H1 (cell line): ENCODE measurements at regions not wholly inside any gene's neighbourhood (a gene's known extent, or its start where the extent isn't known, plus 50 kb on each side); places are given as distances from the start of the nearest gene placed in this dataset.

Source experiments
- CTCF ChIA-PET: fragments of 300-600 bp; sonication (Branson Sonifier 250); formaldehyde crosslinking; loops from one replicate; lab custom pipeline; 2021; ENCODE audit not compliant: partially characterized antibody; lab: Charles Lee
- POLR2A ChIA-PET: fragments of 300-600 bp; sonication (Branson Sonifier 250); formaldehyde crosslinking; loops from one replicate; lab custom pipeline; 2021; ENCODE audit warnings: inconsistent platforms; ENCODE audit not compliant: partially characterized antibody; lab: Charles Lee
- DNase-seq, 2 experiments: peaks; one replicate each; pipeline versions ENCODE4 v3.0.0 to v3.0.0-alpha.2; 2010 to 2022; ENCODE audit warnings: low spot score in 2 of 2, low read depth in 1 of 2, mixed read lengths in 1 of 2
- FAIRE-seq: peaks from 2 replicates; lab custom pipeline; 2011; peaks lifted over from hg19 to GRCh38; lab: Jason Lieb, UNC
- H2AFZ ChIP-seq: 2 replicates; pipeline ENCODE4 v1.8.1; 2012; ENCODE audit warnings: low read length, inconsistent platforms
- H2AK5ac ChIP-seq: 2 replicates; pipeline ENCODE4 v1.6.1; 2013; ENCODE audit warnings: low read depth, low read length
- H2BK120ac ChIP-seq: replicated peaks from 2 replicates; pipeline ENCODE3; 2013; ENCODE audit warnings: low read depth, low read length, inconsistent platforms
- H2BK12ac ChIP-seq: 2 replicates; pipeline ENCODE4 v1.6.1; 2013; ENCODE audit warnings: low read depth, low read length
- H2BK15ac ChIP-seq: 2 replicates; pipeline ENCODE4 v1.6.1; 2013; ENCODE audit warnings: low read length
- H2BK20ac ChIP-seq: 2 replicates; pipeline ENCODE4 v1.6.1; 2013; ENCODE audit warnings: low read length
- H2BK5ac ChIP-seq: 2 replicates; pipeline ENCODE4 v1.6.1; 2013; ENCODE audit warnings: low read depth, low read length
- H3K14ac ChIP-seq: 2 replicates; pipeline ENCODE4 v1.6.1; 2013; ENCODE audit warnings: inconsistent platforms; ENCODE audit not compliant: insufficient read length
- H3K18ac ChIP-seq: 2 replicates; pipeline ENCODE4 v1.6.1; 2013; ENCODE audit warnings: low read length; ENCODE audit errors: extremely low read depth
- H3K23ac ChIP-seq: 2 replicates; pipeline ENCODE4 v1.6.1; 2013; ENCODE audit warnings: inconsistent platforms; ENCODE audit not compliant: insufficient read length
- H3K23me2 ChIP-seq: 2 replicates; pipeline ENCODE4 v1.6.1; 2013; ENCODE audit warnings: low read depth, low read length
- H3K27ac ChIP-seq: 2 replicates; pipeline ENCODE4 v1.6.1; 2011; ENCODE audit warnings: low read depth, low read length, inconsistent platforms
- H3K27me3 ChIP-seq, 4 experiments: replicated peaks in 1 of 4; 1 replicate in 1 of 4; 2 replicates in 3 of 4; pipeline versions ENCODE4 v1.6.1 to v1.8.1; 2011 to 2013; ENCODE audit warnings: low read length in 3 of 4, mild to moderate bottlenecking in 3 of 4, inconsistent platforms in 2 of 4, mixed read lengths in 2 of 4, moderate library complexity in 1 of 4; ENCODE audit not compliant: control insufficient read depth in 3 of 4, insufficient read depth in 3 of 4; ENCODE audit errors: extremely low read depth in 1 of 4
- H3K36me3 ChIP-seq, 4 experiments: 2 replicates each; pipeline versions ENCODE4 v1.6.1 to v1.8.1; 2011 to 2013; ENCODE audit warnings: mild to moderate bottlenecking in 4 of 4, low read length in 3 of 4, moderate library complexity in 2 of 4, control low read depth in 1 of 4, inconsistent platforms in 1 of 4; ENCODE audit not compliant: insufficient read depth in 4 of 4, control insufficient read depth in 2 of 4
- H3K4ac ChIP-seq: replicated peaks from 2 replicates; pipeline ENCODE3; 2013; ENCODE audit warnings: low read length, low read depth, mixed read lengths, inconsistent platforms; ENCODE audit not compliant: insufficient read length
- H3K4me1 ChIP-seq, 4 experiments: replicated peaks in 1 of 4; 1 replicate in 1 of 4; 2 replicates in 3 of 4; pipeline versions ENCODE4 v1.6.1 to v1.8.1; 2011 to 2013; ENCODE audit warnings: low read length in 3 of 4, inconsistent platforms in 2 of 4, mixed read lengths in 1 of 4; ENCODE audit not compliant: insufficient read depth in 4 of 4, control insufficient read depth in 3 of 4
- H3K4me2 ChIP-seq, 2 experiments: 2 replicates each; pipeline versions ENCODE4 v1.6.1 to v1.8.1; 2011 to 2013; ENCODE audit warnings: low read depth in 2 of 2, low read length in 2 of 2, control low read depth in 1 of 2, inconsistent platforms in 1 of 2, mild to moderate bottlenecking in 1 of 2; ENCODE audit not compliant: insufficient read depth in 1 of 2
- H3K4me3 ChIP-seq, 4 experiments: fragments of 200-600, 300-600 bp in 1 of 4; sonication (generic), shearing (Covaris generic), sonication (Bioruptor Twin) in 1 of 4; 2 replicates each; pipeline versions ENCODE4 v1.5.1 to v1.8.1; 2011 to 2016; ENCODE audit warnings: low read length in 4 of 4, low read depth in 3 of 4, control low read depth in 2 of 4, inconsistent platforms in 2 of 4, mild to moderate bottlenecking in 2 of 4, mixed read lengths in 1 of 4, moderate library complexity in 1 of 4; ENCODE audit not compliant: insufficient read depth in 2 of 4; ENCODE audit errors: extremely low read depth in 1 of 4
- H3K56ac ChIP-seq: replicated peaks from 2 replicates; pipeline ENCODE3; 2013; ENCODE audit warnings: low read depth, mild to moderate bottlenecking, mixed read lengths, low read length, inconsistent platforms; ENCODE audit not compliant: insufficient read length
- H3K79me1 ChIP-seq: 2 replicates; pipeline ENCODE4 v1.6.1; 2013; ENCODE audit warnings: low read depth, low read length, control low read depth
- H3K79me2 ChIP-seq, 2 experiments: 2 replicates each; pipeline versions ENCODE4 v1.6.1 to v1.8.1; 2012 to 2013; ENCODE audit warnings: low read length in 2 of 2, mild to moderate bottlenecking in 2 of 2, inconsistent platforms in 1 of 2; ENCODE audit not compliant: insufficient read depth in 2 of 2, control insufficient read depth in 1 of 2
- H3K9ac ChIP-seq, 4 experiments: replicated peaks in 1 of 4; 1 replicate in 1 of 4; 2 replicates in 3 of 4; pipeline versions ENCODE4 v1.6.1 to v1.8.1; 2011 to 2013; ENCODE audit warnings: low read depth in 3 of 4, low read length in 3 of 4, control low read depth in 2 of 4, mild to moderate bottlenecking in 2 of 4, moderate library complexity in 2 of 4, inconsistent platforms in 1 of 4; ENCODE audit errors: extremely low read depth in 1 of 4
- H3K9me3 ChIP-seq, 2 experiments: 2 replicates each; pipeline versions ENCODE4 v1.6.1 to v1.8.1; 2012 to 2013; ENCODE audit warnings: mild to moderate bottlenecking in 2 of 2, moderate library complexity in 2 of 2, control low read depth in 1 of 2, inconsistent platforms in 1 of 2, low read depth in 1 of 2, low read length in 1 of 2, mixed read lengths in 1 of 2; ENCODE audit not compliant: insufficient read depth in 2 of 2
- H4K20me1 ChIP-seq, 2 experiments: replicated peaks in 1 of 2; 2 replicates each; pipeline versions ENCODE3 to v1.8.1; 2011 to 2013; ENCODE audit warnings: inconsistent platforms in 2 of 2, low read length in 2 of 2, mild to moderate bottlenecking in 1 of 2; ENCODE audit not compliant: insufficient read depth in 2 of 2, control insufficient read depth in 1 of 2
- H4K5ac ChIP-seq: 2 replicates; pipeline ENCODE4 v1.6.1; 2013; ENCODE audit warnings: low read length, low read depth, mixed read lengths, inconsistent platforms; ENCODE audit not compliant: insufficient read length
- H4K8ac ChIP-seq: 2 replicates; pipeline ENCODE4 v1.8.0; 2013; ENCODE audit warnings: mild to moderate bottlenecking, moderate library complexity, low read length, inconsistent platforms; ENCODE audit not compliant: insufficient read depth; ENCODE audit errors: extremely low read depth
- H4K91ac ChIP-seq: replicated peaks from 2 replicates; pipeline ENCODE3; 2013; ENCODE audit warnings: low read length, mixed read lengths, inconsistent platforms; ENCODE audit not compliant: insufficient read length
- CBX8 ChIP-seq: fragments of 300-800, 300-1000 bp; sonication (generic); IDR thresholded peaks from 2 replicates; pipeline ENCODE4 v1.7.1; 2016; ENCODE audit warnings: low read depth, low read length, borderline replicate concordance
- POU5F1 ChIP-seq: IDR thresholded peaks from 2 replicates; pipeline ENCODE4 v1.6.1; 2011; ENCODE audit warnings: low read depth, mild to moderate bottlenecking, low read length, moderate library complexity
- SIN3A ChIP-seq, 2 experiments: IDR thresholded peaks in 1 of 2; conservative IDR thresholded peaks in 1 of 2; 2 replicates each; pipeline ENCODE4 v1.6.1; 2011 to 2012; ENCODE audit warnings: low read length in 2 of 2, improper control_type of control experiment in 1 of 2, low read depth in 1 of 2, mild to moderate bottlenecking in 1 of 2
- TAF7 ChIP-seq: optimal IDR thresholded peaks from 2 replicates; pipeline ENCODE3; 2011; ENCODE audit warnings: low read depth, mild to moderate bottlenecking, inconsistent platforms, low read length, moderate library complexity, borderline replicate concordance
- WGBS, 2 experiments: shearing (Covaris generic) in 1 of 2; methylation state at CpG; one replicate each; pipeline versions ENCODE4 v1.1.6 to v1.1.7; 2013 to 2015; ENCODE audit warnings: low lambda C conversion rate in 2 of 2, mixed read lengths in 2 of 2, inconsistent platforms in 1 of 2, low coverage in 1 of 2, missing lambda C conversion rate in 1 of 2; ENCODE audit not compliant: insufficient replicate concordance in 2 of 2, insufficient coverage in 1 of 2, insufficient read length in 1 of 2; ENCODE audit errors: extremely low coverage in 1 of 2, missing lambda C conversion rate in 1 of 2; 5-methylcytosine and 5-hydroxymethylcytosine counted together

DNA sequence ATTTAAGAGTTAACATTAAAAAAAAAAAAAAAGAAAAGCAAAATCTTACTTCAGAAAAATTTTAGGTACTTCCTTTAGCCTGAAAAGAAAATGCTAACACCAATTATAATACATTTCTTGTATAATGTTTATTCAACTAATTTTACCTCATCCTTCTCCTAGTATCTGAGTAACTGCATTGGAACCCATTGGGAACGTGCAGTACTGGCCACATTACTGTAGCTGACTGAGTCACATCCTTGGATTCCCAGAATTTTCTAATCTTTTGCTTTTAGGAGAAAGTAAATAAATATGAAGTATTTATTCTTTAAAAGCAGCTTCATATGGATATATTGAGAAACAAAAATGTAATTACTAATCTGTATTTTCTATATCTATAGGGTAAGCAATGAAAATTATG lies 82.6 kb upstream of the SLITRK2 start:
- no peak overlapping the region for H3K18ac ChIP-seq
- H2BK20ac ChIP-seq = no peak overlapping the region
- H3K27ac ChIP-seq = no peak overlapping the region
- no peaks in the 10 kb centered on the region for H3K23me2 ChIP-seq
- WGBS, 2 experiments = 100% methylated on average over 1 of the region's 1 CpG; no CpG with 5 or more reads in 1 of the 2 experiments
- no peak overlapping the region for H3K9ac ChIP-seq
- CTCF ChIA-PET = no interaction called here
- no peak overlapping the region for H2BK5ac ChIP-seq
- H3K4ac ChIP-seq = no peak overlapping the region
- no peaks in the 10 kb centered on the region for H4K20me1 ChIP-seq
- H3K4me3 ChIP-seq = no peak overlapping the region
- H3K23ac ChIP-seq = no peak overlapping the region
- H3K79me1 ChIP-seq = no peaks in the 10 kb centered on the region
- no peak overlapping the region for H4K91ac ChIP-seq
- no peaks in the 10 kb centered on the region for H3K79me2 ChIP-seq
- POLR2A ChIA-PET = no interaction called here
- H2BK12ac ChIP-seq = no peak overlapping the region
- no peak overlapping the region for H2BK15ac ChIP-seq
- no peak for TF ChIP-seq POU5F1
- no peak for TF ChIP-seq SIN3A (conservative IDR thresholded peaks at IDR 0.05 in 1 of 2, IDR thresholded peaks at IDR 0.05 in 1 of 2; ENCODE audit: low read depth in 1 of 2, low read length in 2 of 2)
- no peak for TF ChIP-seq TAF7
- TF ChIP-seq CBX8 = no peak
- H3K56ac ChIP-seq = no peak overlapping the region
- H3K36me3 ChIP-seq = no peaks in the 10 kb centered on the region
- H3K4me2 ChIP-seq = no peak overlapping the region
- no peak overlapping the region for H2AFZ ChIP-seq
- FAIRE-seq = no peak
- no peak overlapping the region for H3K14ac ChIP-seq
- H4K5ac ChIP-seq = no peak overlapping the region
- no peak overlapping the region for H4K8ac ChIP-seq
- no peak for DNase-seq
- H2AK5ac ChIP-seq = no peak overlapping the region
- H2BK120ac ChIP-seq = no peak overlapping the region
- no peaks in the 10 kb centered on the region for H3K27me3 ChIP-seq
- no peaks in the 10 kb centered on the region for H3K9me3 ChIP-seq
- no peaks in the 10 kb centered on the region for H3K4me1 ChIP-seq
